HUES64 (cell line): ENCODE measurements at regions not wholly inside any gene's neighbourhood (a gene's known extent, or its start where the extent isn't known, plus 50 kb on each side); places are given as distances from the start of the nearest gene placed in this dataset.

Source experiments
- H3K27ac ChIP-seq: 2 replicates; pipeline ENCODE4 v1.7.0; 2013; ENCODE audit warnings: low read depth, low read length, inconsistent platforms
- H3K27me3 ChIP-seq: 2 replicates; pipeline ENCODE4 v1.6.1; 2013; ENCODE audit warnings: mild to moderate bottlenecking, low read length; ENCODE audit not compliant: insufficient read depth
- H3K36me3 ChIP-seq: 2 replicates; pipeline ENCODE4 v1.6.1; 2013; ENCODE audit warnings: mild to moderate bottlenecking, low read length; ENCODE audit not compliant: insufficient read depth
- H3K4me1 ChIP-seq: 2 replicates; pipeline ENCODE4 v1.6.1; 2013; ENCODE audit warnings: mild to moderate bottlenecking, low read length, moderate library complexity; ENCODE audit not compliant: insufficient read depth
- H3K4me3 ChIP-seq: 2 replicates; pipeline ENCODE4 v1.5.1; 2013; ENCODE audit warnings: mild to moderate bottlenecking, low read length, moderate library complexity
- H3K9ac ChIP-seq: 2 replicates; pipeline ENCODE4 v1.6.1; 2013; ENCODE audit warnings: mild to moderate bottlenecking, low read depth, low read length
- H3K9me3 ChIP-seq: 2 replicates; pipeline ENCODE4 v1.6.1; 2013; ENCODE audit warnings: low read depth, low read length; ENCODE audit not compliant: insufficient read depth
- WGBS: fragments of 150-250, 120-280 bp; methylation state at CpG from one replicate; pipeline ENCODE4 v1.1.7; 2013; ENCODE audit warnings: missing lambda C conversion rate; 5-methylcytosine and 5-hydroxymethylcytosine counted together

- peaks cover 4% of the 10 kb centered on the region; the same call in 1 of the 2 replicates for H3K4me1 ChIP-seq
- H3K27ac ChIP-seq = no peak overlapping the region
Observed at GRCh38 chr3:56971261-56971660, 89.2 kb upstream of the SPATA12 start.

GRCh38 chr3:56970461-56970879, 90.0 kb upstream of the SPATA12 start:
- no peak overlapping the region for H3K27ac ChIP-seq
- no peak overlapping the region for H3K4me3 ChIP-seq
- H3K27me3 ChIP-seq = no peaks in the 10 kb centered on the region
- WGBS = 91% methylated on average over 7 of the region's 7 CpGs
- peaks cover 4% of the 10 kb centered on the region; the same call in 1 of the 2 replicates for H3K4me1 ChIP-seq
- H3K9me3 ChIP-seq = no peaks in the 10 kb centered on the region
- H3K36me3 ChIP-seq = no peaks in the 10 kb centered on the region
- no peak overlapping the region for H3K9ac ChIP-seq

More at GRCh38 chr3:56971261-56971660, 89.2 kb upstream of the SPATA12 start:
- WGBS = 94% methylated on average over 12 of the region's 12 CpGs
- Histone ChIP-seq H3K36me3 (no peaks in the 10 kb centered on the region), H3K4me3 (no peak overlapping the region), H3K9me3 (no peaks in the 10 kb centered on the region), H3K27me3 (no peaks in the 10 kb centered on the region), H3K9ac (no peak overlapping the region)

GRCh38 chr3:56969851-56970250, 90.6 kb upstream of the SPATA12 start:
- Histone ChIP-seq H3K4me1 (peaks cover 4% of the 10 kb centered on the region; the same call in 1 of the 2 replicates), H3K4me3 (no peak overlapping the region)

GRCh38 chr3:56966509-56966908, 94.0 kb upstream of the SPATA12 start:
- no peak overlapping the region for H3K4me3 ChIP-seq
- no peaks in the 10 kb centered on the region for H3K27me3 ChIP-seq
- no peaks in the 10 kb centered on the region for H3K36me3 ChIP-seq
- no peak overlapping the region for H3K9ac ChIP-seq
- no peaks in the 10 kb centered on the region for H3K4me1 ChIP-seq
- no peak overlapping the region for H3K27ac ChIP-seq
- no peaks in the 10 kb centered on the region for H3K9me3 ChIP-seq

More at GRCh38 chr3:56969851-56970250, 90.6 kb upstream of the SPATA12 start:
- Histone ChIP-seq H3K36me3 (no peaks in the 10 kb centered on the region), H3K9ac (no peak overlapping the region), H3K27me3 (no peaks in the 10 kb centered on the region), H3K9me3 (no peaks in the 10 kb centered on the region), H3K27ac (no peak overlapping the region)
- WGBS = 90% methylated on average over 1 of the region's 1 CpG

GRCh38 chr3:56966104-56966503, 94.4 kb upstream of the SPATA12 start:
- Histone ChIP-seq H3K9ac (no peak overlapping the region), H3K27ac (no peak overlapping the region), H3K9me3 (no peaks in the 10 kb centered on the region), H3K4me3 (no peak overlapping the region), H3K4me1 (no peaks in the 10 kb centered on the region), H3K36me3 (no peaks in the 10 kb centered on the region), H3K27me3 (no peaks in the 10 kb centered on the region)
- WGBS = 90% methylated on average over 1 of the region's 1 CpG

GRCh38 chr3:56962922-56963321, 97.5 kb upstream of the SPATA12 start:
- H3K9me3 ChIP-seq = no peaks in the 10 kb centered on the region
- no peak overlapping the region for H3K27ac ChIP-seq
- H3K9ac ChIP-seq = no peak overlapping the region
- H3K27me3 ChIP-seq = no peaks in the 10 kb centered on the region
- no peaks in the 10 kb centered on the region for H3K36me3 ChIP-seq
- no peaks in the 10 kb centered on the region for H3K4me1 ChIP-seq
- WGBS = 100% methylated on average over 2 of the region's 2 CpGs
- H3K4me3 ChIP-seq = no peak overlapping the region

- Histone ChIP-seq H3K4me1 (no peaks in the 10 kb centered on the region), H3K36me3 (no peaks in the 10 kb centered on the region)
- 95% methylated on average over 3 of the region's 3 CpGs for WGBS
Observed at GRCh38 chr3:56962206-56962605, 98.3 kb upstream of the SPATA12 start.

GRCh38 chr3:56960234-56960917, 100.1 kb upstream of the SPATA12 start:
- no peak overlapping the region for H3K4me3 ChIP-seq
- H3K27ac ChIP-seq = no peak overlapping the region
- H3K9me3 ChIP-seq = no peaks in the 10 kb centered on the region
- no peaks in the 10 kb centered on the region for H3K4me1 ChIP-seq
- H3K9ac ChIP-seq = no peak overlapping the region
- H3K36me3 ChIP-seq = no peaks in the 10 kb centered on the region
- 92% methylated on average over 5 of the region's 6 CpGs for WGBS
- H3K27me3 ChIP-seq = no peaks in the 10 kb centered on the region

More at GRCh38 chr3:56962206-56962605, 98.3 kb upstream of the SPATA12 start:
- Histone ChIP-seq H3K27ac (no peak overlapping the region), H3K27me3 (no peaks in the 10 kb centered on the region), H3K4me3 (no peak overlapping the region), H3K9me3 (no peaks in the 10 kb centered on the region), H3K9ac (no peak overlapping the region)

GRCh38 chr3:56958879-56959278, 101.6 kb upstream of the SPATA12 start:
- Histone ChIP-seq H3K4me1 (no peaks in the 10 kb centered on the region), H3K27me3 (no peaks in the 10 kb centered on the region), H3K27ac (no peak overlapping the region), H3K9me3 (no peaks in the 10 kb centered on the region), H3K9ac (no peak overlapping the region), H3K4me3 (no peak overlapping the region), H3K36me3 (no peaks in the 10 kb centered on the region)
- 87% methylated on average over 2 of the region's 2 CpGs for WGBS

- 96% methylated on average over 2 of the region's 2 CpGs for WGBS
- H3K27me3 ChIP-seq = no peaks in the 10 kb centered on the region
- no peaks in the 10 kb centered on the region for H3K36me3 ChIP-seq
- no peak overlapping the region for H3K9ac ChIP-seq
- H3K4me3 ChIP-seq = no peak overlapping the region
- H3K9me3 ChIP-seq = no peaks in the 10 kb centered on the region
- no peak overlapping the region for H3K27ac ChIP-seq
- H3K4me1 ChIP-seq = no peaks in the 10 kb centered on the region
Observed at GRCh38 chr3:56957522-56957921, 102.9 kb upstream of the SPATA12 start.

GRCh38 chr3:56956906-56957305, 103.6 kb upstream of the SPATA12 start:
- no peak overlapping the region for H3K27ac ChIP-seq
- H3K4me1 ChIP-seq = no peaks in the 10 kb centered on the region
- no peaks in the 10 kb centered on the region for H3K36me3 ChIP-seq
- no peaks in the 10 kb centered on the region for H3K9me3 ChIP-seq
- no peaks in the 10 kb centered on the region for H3K27me3 ChIP-seq
- WGBS = 90% methylated on average over 3 of the region's 3 CpGs
- H3K9ac ChIP-seq = no peak overlapping the region
- no peak overlapping the region for H3K4me3 ChIP-seq
